HL-60 (cell line): ENCODE measurements at regions not wholly inside any gene's neighbourhood (a gene's known extent, or its start where the extent isn't known, plus 50 kb on each side); places are given as distances from the start of the nearest gene placed in this dataset.

ENCODE experiments used
- CTCF ChIP-seq: IDR thresholded peaks from one replicate; pipeline ENCODE4 v1.5.1; 2011; ENCODE audit warnings: low read length, control low read depth, inconsistent platforms; ENCODE audit not compliant: insufficient read depth
- POLR2AphosphoS5 ChIP-seq: IDR thresholded peaks from 2 replicates; pipeline ENCODE4 v1.6.1; 2012; ENCODE audit warnings: low read depth
- SPI1 ChIP-seq: IDR thresholded peaks from 2 replicates; pipeline ENCODE4 v1.6.1; 2012; ENCODE audit warnings: low read depth, mild to moderate bottlenecking, borderline replicate concordance
- TF ChIP-seq, protein P1 (sequence below): IDR thresholded peaks from 2 replicates; pipeline ENCODE4 v1.6.1; 2012; ENCODE audit warnings: low read depth; ENCODE audit not compliant: insufficient replicate concordance

- TF ChIP-seq POLR2AphosphoS5 (no peak), CTCF (no peak), SPI1 (no peak)
- TF ChIP-seq, protein P1, sequence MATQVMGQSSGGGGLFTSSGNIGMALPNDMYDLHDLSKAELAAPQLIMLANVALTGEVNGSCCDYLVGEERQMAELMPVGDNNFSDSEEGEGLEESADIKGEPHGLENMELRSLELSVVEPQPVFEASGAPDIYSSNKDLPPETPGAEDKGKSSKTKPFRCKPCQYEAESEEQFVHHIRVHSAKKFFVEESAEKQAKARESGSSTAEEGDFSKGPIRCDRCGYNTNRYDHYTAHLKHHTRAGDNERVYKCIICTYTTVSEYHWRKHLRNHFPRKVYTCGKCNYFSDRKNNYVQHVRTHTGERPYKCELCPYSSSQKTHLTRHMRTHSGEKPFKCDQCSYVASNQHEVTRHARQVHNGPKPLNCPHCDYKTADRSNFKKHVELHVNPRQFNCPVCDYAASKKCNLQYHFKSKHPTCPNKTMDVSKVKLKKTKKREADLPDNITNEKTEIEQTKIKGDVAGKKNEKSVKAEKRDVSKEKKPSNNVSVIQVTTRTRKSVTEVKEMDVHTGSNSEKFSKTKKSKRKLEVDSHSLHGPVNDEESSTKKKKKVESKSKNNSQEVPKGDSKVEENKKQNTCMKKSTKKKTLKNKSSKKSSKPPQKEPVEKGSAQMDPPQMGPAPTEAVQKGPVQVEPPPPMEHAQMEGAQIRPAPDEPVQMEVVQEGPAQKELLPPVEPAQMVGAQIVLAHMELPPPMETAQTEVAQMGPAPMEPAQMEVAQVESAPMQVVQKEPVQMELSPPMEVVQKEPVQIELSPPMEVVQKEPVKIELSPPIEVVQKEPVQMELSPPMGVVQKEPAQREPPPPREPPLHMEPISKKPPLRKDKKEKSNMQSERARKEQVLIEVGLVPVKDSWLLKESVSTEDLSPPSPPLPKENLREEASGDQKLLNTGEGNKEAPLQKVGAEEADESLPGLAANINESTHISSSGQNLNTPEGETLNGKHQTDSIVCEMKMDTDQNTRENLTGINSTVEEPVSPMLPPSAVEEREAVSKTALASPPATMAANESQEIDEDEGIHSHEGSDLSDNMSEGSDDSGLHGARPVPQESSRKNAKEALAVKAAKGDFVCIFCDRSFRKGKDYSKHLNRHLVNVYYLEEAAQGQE = no peak
These were observed 149.7 kb upstream of the EEPD1 start for GRCh38 chr7:36003343-36003742.
